ENCODE measurements at regions not wholly inside any gene's neighbourhood (a gene's known extent, or its start where the extent isn't known, plus 50 kb on each side); places are given as distances from the start of the nearest gene placed in this dataset.

DNA sequence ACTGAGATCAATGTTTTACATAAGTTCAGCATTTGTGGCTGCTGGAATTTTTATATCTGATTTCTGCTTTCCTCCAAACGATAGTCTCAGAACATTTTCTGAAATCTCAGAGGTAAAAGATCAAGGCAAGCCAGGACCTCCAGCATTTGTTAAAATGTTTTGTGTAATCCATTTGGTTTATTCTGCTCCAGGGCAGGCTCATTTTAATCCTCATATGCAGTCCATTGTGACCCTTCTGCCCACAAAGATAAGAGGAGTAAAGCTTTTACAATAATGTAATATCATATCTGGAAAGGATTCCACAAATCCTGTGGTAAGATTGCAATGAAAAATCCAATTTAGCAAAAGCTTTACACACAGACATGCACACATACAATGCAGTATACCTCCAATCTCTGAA lies 55.3 kb upstream of the KCNH5 start:
- Mint-ChIP-seq H3K36me3 (ENCODE audit: low read depth) (no peaks in the 10 kb centered on the region), H3K9me3 (peaks cover 2% of the 10 kb centered on the region), H3K4me1 (no peaks in the 10 kb centered on the region), H3K27me3 (ENCODE audit: insufficient read depth) (no peaks in the 10 kb centered on the region), H3K4me3 (no peak overlapping the region), H3K27ac (no peak overlapping the region)
- Histone ChIP-seq H3K4me1 (ENCODE audit: control insufficient read depth, insufficient read depth, low read length) (no peaks in the 10 kb centered on the region), H3K4me3 (ENCODE audit: low read length) (no peak overlapping the region), H3K27ac (ENCODE audit: low read depth, low read length) (no peak overlapping the region), H3K9ac (ENCODE audit: extremely low read depth, low read length, poor library complexity, severe bottlenecking) (no peak overlapping the region), H3K36me3 (ENCODE audit: control insufficient read depth, insufficient read depth, low read length) (no peaks in the 10 kb centered on the region), H3K9me3 (ENCODE audit: control insufficient read depth, low read length) (no peaks in the 10 kb centered on the region), H3K27me3 (ENCODE audit: control insufficient read depth, insufficient read depth, low read length, poor library complexity, severe bottlenecking) (no peaks in the 10 kb centered on the region)
- DNase-seq = no peak
- TF ChIP-seq, protein P1, sequence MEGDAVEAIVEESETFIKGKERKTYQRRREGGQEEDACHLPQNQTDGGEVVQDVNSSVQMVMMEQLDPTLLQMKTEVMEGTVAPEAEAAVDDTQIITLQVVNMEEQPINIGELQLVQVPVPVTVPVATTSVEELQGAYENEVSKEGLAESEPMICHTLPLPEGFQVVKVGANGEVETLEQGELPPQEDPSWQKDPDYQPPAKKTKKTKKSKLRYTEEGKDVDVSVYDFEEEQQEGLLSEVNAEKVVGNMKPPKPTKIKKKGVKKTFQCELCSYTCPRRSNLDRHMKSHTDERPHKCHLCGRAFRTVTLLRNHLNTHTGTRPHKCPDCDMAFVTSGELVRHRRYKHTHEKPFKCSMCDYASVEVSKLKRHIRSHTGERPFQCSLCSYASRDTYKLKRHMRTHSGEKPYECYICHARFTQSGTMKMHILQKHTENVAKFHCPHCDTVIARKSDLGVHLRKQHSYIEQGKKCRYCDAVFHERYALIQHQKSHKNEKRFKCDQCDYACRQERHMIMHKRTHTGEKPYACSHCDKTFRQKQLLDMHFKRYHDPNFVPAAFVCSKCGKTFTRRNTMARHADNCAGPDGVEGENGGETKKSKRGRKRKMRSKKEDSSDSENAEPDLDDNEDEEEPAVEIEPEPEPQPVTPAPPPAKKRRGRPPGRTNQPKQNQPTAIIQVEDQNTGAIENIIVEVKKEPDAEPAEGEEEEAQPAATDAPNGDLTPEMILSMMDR (conservative IDR thresholded peaks at IDR 0.05) = no peak
- WGBS, 2 experiments (ENCODE audit: insufficient coverage in 1 of 2, insufficient read length in 1 of 2) = 89 to 100% methylated on average over 1 of the region's 1 CpG

DNA sequence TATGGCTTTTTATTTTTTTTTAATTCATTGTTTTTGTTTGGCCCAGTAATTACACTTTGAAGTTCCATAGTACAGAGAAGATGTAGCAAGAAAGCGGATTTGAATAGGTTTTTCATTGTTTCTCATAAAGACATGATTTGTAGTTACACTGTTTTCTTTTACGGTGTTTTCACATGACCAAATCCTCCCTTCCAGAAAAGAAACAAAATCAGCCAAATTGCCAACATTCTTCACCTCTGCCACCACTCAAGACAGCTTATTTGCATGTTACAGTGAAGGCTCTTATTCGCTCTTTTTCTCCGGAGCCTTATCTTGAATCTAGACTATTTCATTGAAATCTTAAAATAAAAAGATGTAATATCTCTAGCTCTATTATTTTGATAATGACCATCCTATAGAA lies 50.9 kb upstream of the KCNH5 start:
- no peaks in the 10 kb centered on the region for H3K27me3 ChIP-seq (ENCODE audit: control insufficient read depth, insufficient read depth, low read length, poor library complexity, severe bottlenecking)
- no peaks in the 10 kb centered on the region for H3K27me3 Mint-ChIP-seq (ENCODE audit: insufficient read depth)
- H3K4me3 ChIP-seq (ENCODE audit: low read length) = no peak overlapping the region
- H3K27ac Mint-ChIP-seq = no peak overlapping the region
- no peaks in the 10 kb centered on the region for H3K9me3 Mint-ChIP-seq
- H3K27ac ChIP-seq (ENCODE audit: low read depth, low read length) = no peak overlapping the region
- H3K36me3 ChIP-seq (ENCODE audit: control insufficient read depth, insufficient read depth, low read length) = no peaks in the 10 kb centered on the region
- no peak overlapping the region for H3K9ac ChIP-seq (ENCODE audit: extremely low read depth, low read length, poor library complexity, severe bottlenecking)
- DNase-seq = no peak
- no peak overlapping the region for H3K4me3 Mint-ChIP-seq
- no peaks in the 10 kb centered on the region for H3K4me1 ChIP-seq (ENCODE audit: control insufficient read depth, insufficient read depth, low read length)
- TF ChIP-seq, protein P1 (conservative IDR thresholded peaks at IDR 0.05) = no peak
- no peaks in the 10 kb centered on the region for H3K9me3 ChIP-seq (ENCODE audit: control insufficient read depth, low read length)
- H3K36me3 Mint-ChIP-seq (ENCODE audit: low read depth) = no peaks in the 10 kb centered on the region
- H3K4me1 Mint-ChIP-seq = no peaks in the 10 kb centered on the region
- WGBS, 2 experiments (ENCODE audit: insufficient coverage in 1 of 2, insufficient read length in 1 of 2) = 87 to 96% methylated on average over 2 to 4 of the region's 4 CpGs

All from endodermal cell (in vitro differentiated cells).